GM23248 (cell line): ENCODE measurements at regions not wholly inside any gene's neighbourhood (a gene's known extent, or its start where the extent isn't known, plus 50 kb on each side); places are given as distances from the start of the nearest gene placed in this dataset.

ENCODE experiments used
- EZH2 ChIP-seq: fragments of 200-600 bp; sonication (generic); IDR thresholded peaks from 2 replicates; pipeline ENCODE4 v1.6.1; 2018; ENCODE audit warnings: antibody characterized with exemption, mild to moderate bottlenecking; ENCODE audit not compliant: insufficient read depth, poor library complexity, severe bottlenecking
- EZH2phosphoT487 ChIP-seq: fragments of 200-600 bp; sonication (generic); IDR thresholded peaks from 2 replicates; pipeline ENCODE4 v1.6.1; 2018; ENCODE audit warnings: antibody characterized with exemption, moderate library complexity, mild to moderate bottlenecking, low read depth; ENCODE audit not compliant: insufficient read depth

- TF ChIP-seq EZH2, result no peak
- no peak for TF ChIP-seq EZH2phosphoT487
Measured at GRCh38 chr5:27571681-27572080, 533.3 kb upstream of the CDH9 start.
